ENCODE measurements at regions not wholly inside any gene's neighbourhood (a gene's known extent, or its start where the extent isn't known, plus 50 kb on each side); places are given as distances from the start of the nearest gene placed in this dataset.

DNA sequence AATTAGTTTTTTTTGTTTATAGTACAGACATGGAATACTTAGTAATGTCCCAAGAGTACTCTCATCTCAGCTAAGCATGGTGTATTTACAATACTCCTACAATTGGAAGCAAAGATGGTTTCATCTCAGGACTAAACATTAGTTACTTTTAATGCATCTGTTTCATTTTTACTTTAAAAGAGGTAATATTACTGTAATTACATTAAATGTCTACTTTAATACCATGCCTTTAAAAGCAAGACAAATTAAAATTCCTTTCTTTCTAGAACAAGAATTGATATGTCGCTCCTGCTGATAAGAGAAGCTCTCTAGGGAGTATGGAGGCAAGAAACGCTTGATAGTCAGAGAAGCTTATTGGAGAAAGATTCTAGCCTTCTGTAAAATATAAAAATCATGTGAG, 284.9 kb upstream of the ADAMTS5 start:
- H3K36me3 ChIP-seq (ENCODE audit: control insufficient read depth in 2 of 3, insufficient read depth in 3 of 3, low read length in 3 of 3), result no peaks in the 10 kb centered on the region
- CTCF ChIA-PET, result no interaction called here

DNA sequence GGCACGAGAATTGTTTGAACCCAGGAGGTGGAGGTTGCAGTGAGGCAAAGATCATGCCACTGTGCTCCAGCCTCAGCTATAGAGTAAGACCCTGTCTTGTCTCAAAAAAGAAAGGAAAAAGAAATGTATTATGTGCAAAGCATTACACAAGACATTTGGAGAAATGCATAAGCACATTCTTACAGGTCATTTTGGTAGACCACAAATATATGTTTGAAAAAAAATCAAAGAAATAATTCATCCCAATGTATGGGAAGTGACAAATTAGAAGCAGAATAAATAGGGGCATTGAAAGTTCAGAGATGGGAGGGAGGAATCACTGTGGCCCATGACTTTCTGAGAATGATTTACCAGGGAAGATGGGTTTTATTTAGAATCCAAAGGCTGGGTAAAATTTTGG, 283.5 kb upstream of the ADAMTS5 start:
- Mint-ChIP-seq H3K27ac (no peak overlapping the region), H3K4me3 (no peak overlapping the region), H3K4me1 (no peaks in the 10 kb centered on the region), H3K36me3 (no peaks in the 10 kb centered on the region), H3K27me3 (no peaks in the 10 kb centered on the region), H3K9me3 (peaks cover 0 to 12% (median 4%) of the 10 kb centered on the region in 11 donors)
- CTCF ChIA-PET, result no interaction called here
- Histone ChIP-seq H3K9me3 (ENCODE audit: control insufficient read depth in 2 of 3, low read length in 3 of 3) (no peaks in the 10 kb centered on the region), H3K4me3 (ENCODE audit: low read length) (no peak overlapping the region), H3K27me3 (ENCODE audit: control insufficient read depth in 2 of 2, insufficient read depth in 2 of 2, low read length in 2 of 2) (no peaks in the 10 kb centered on the region), H3K27ac (ENCODE audit: low read depth, low read length) (no peak overlapping the region), H3K36me3 (ENCODE audit: control insufficient read depth in 2 of 3, insufficient read depth in 3 of 3, low read length in 3 of 3) (no peaks in the 10 kb centered on the region), H3K4me1 (ENCODE audit: control insufficient read depth in 2 of 2, insufficient read depth in 2 of 2, low read length in 2 of 2) (no peaks in the 10 kb centered on the region)
- POLR2A ChIA-PET, result no interaction called here
- intact Hi-C loops (cut with micrococcal nuclease), result no loop called here
- no peak for DNase-seq
- no peak for ATAC-seq

More for the DNA sequence above, 284.9 kb upstream of the ADAMTS5 start:
- ATAC-seq, result no peak
- Mint-ChIP-seq H3K36me3 (no peaks in the 10 kb centered on the region), H3K9me3 (peaks cover 0 to 12% (median 3%) of the 10 kb centered on the region in 11 donors), H3K4me1 (no peaks in the 10 kb centered on the region), H3K27me3 (no peaks in the 10 kb centered on the region), H3K27ac (no peak overlapping the region), H3K4me3 (no peak overlapping the region)
- DNase-seq, result no peak
- Histone ChIP-seq H3K27me3 (ENCODE audit: control insufficient read depth in 2 of 2, insufficient read depth in 2 of 2, low read length in 2 of 2) (no peaks in the 10 kb centered on the region), H3K9me3 (ENCODE audit: control insufficient read depth in 2 of 3, low read length in 3 of 3) (no peaks in the 10 kb centered on the region), H3K4me1 (ENCODE audit: control insufficient read depth in 2 of 2, insufficient read depth in 2 of 2, low read length in 2 of 2) (no peaks in the 10 kb centered on the region), H3K4me3 (ENCODE audit: low read length) (no peak overlapping the region), H3K27ac (ENCODE audit: low read depth, low read length) (no peak overlapping the region)
- POLR2A ChIA-PET, result no interaction called here
- intact Hi-C loops (cut with micrococcal nuclease), result no loop called here

- CTCF ChIA-PET, result no interaction called here
- H3K4me3 ChIP-seq (ENCODE audit: low read length), result no peak overlapping the region
- H3K27ac ChIP-seq (ENCODE audit: low read depth, low read length), result no peak overlapping the region
- no peaks in the 10 kb centered on the region for H3K27me3 Mint-ChIP-seq
- H3K9me3 Mint-ChIP-seq, result peaks cover 0 to 12% (median 4%) of the 10 kb centered on the region in 11 donors
- ATAC-seq (no peak), DNase-seq (no peak)
- H3K36me3 ChIP-seq (ENCODE audit: control insufficient read depth in 2 of 3, insufficient read depth in 3 of 3, low read length in 3 of 3), result no peaks in the 10 kb centered on the region
- H3K36me3 Mint-ChIP-seq, result no peaks in the 10 kb centered on the region
- H3K27me3 ChIP-seq (ENCODE audit: control insufficient read depth in 2 of 2, insufficient read depth in 2 of 2, low read length in 2 of 2), result no peaks in the 10 kb centered on the region
- POLR2A ChIA-PET, result no interaction called here
- intact Hi-C loops (cut with micrococcal nuclease), result no loop called here
- no peaks in the 10 kb centered on the region for H3K9me3 ChIP-seq (ENCODE audit: control insufficient read depth in 2 of 3, low read length in 3 of 3)
- H3K4me1 ChIP-seq (ENCODE audit: control insufficient read depth in 2 of 2, insufficient read depth in 2 of 2, low read length in 2 of 2), result no peaks in the 10 kb centered on the region
- H3K27ac Mint-ChIP-seq, result no peak overlapping the region
- H3K4me1 Mint-ChIP-seq, result no peaks in the 10 kb centered on the region
- H3K4me3 Mint-ChIP-seq, result no peak overlapping the region
Observed at GRCh38 chr21:27248814-27249213, 281.9 kb upstream of the ADAMTS5 start.

DNA sequence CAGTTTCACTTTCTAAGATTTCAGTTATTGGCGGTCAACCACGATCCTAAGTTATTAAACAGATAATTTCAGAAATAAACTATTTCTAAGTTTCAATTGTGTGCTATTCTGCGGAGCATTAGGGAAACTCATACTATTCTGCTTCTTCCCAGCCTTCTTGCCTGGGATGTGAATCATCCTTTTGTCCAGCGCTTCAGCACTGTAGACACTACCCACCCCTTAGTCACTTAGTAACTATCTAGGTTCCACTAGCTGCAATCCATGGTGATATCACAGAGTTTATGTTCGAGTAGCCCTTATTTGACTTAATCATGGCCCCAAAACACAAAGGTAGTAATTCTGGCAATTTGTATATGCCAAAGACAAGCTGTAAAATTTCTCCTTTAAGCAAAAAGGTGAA, 279.9 kb upstream of the ADAMTS5 start:
- intact Hi-C loops (cut with micrococcal nuclease), result no loop called here
- Histone ChIP-seq H3K27me3 (ENCODE audit: control insufficient read depth in 2 of 2, insufficient read depth in 2 of 2, low read length in 2 of 2) (no peaks in the 10 kb centered on the region), H3K4me1 (ENCODE audit: control insufficient read depth in 2 of 2, insufficient read depth in 2 of 2, low read length in 2 of 2) (no peaks in the 10 kb centered on the region), H3K4me3 (ENCODE audit: low read length) (no peak overlapping the region), H3K36me3 (ENCODE audit: control insufficient read depth in 2 of 3, insufficient read depth in 3 of 3, low read length in 3 of 3) (no peaks in the 10 kb centered on the region), H3K27ac (ENCODE audit: low read depth, low read length) (no peak overlapping the region), H3K9me3 (ENCODE audit: control insufficient read depth in 2 of 3, low read length in 3 of 3) (no peaks in the 10 kb centered on the region)
- no peaks in the 10 kb centered on the region for H3K36me3 Mint-ChIP-seq
- H3K27me3 Mint-ChIP-seq, result no peaks in the 10 kb centered on the region
- H3K9me3 Mint-ChIP-seq, result peaks cover 0 to 22% (median 4%) of the 10 kb centered on the region in 11 donors
- ATAC-seq (no peak), DNase-seq (no peak)
- CTCF ChIA-PET, result no interaction called here
- H3K4me1 Mint-ChIP-seq, result no peaks in the 10 kb centered on the region
- no peak overlapping the region for H3K4me3 Mint-ChIP-seq
- POLR2A ChIA-PET, result no interaction called here
- H3K27ac Mint-ChIP-seq, result no peak overlapping the region

- CTCF ChIA-PET, result no interaction called here
- no peak overlapping the region for H3K4me3 Mint-ChIP-seq
- H3K9me3 Mint-ChIP-seq, result peaks cover 0 to 22% (median 2%) of the 10 kb centered on the region in 11 donors
- no peak overlapping the region for H3K27ac ChIP-seq (ENCODE audit: low read depth, low read length)
- ATAC-seq (no peak), DNase-seq (no peak)
- no peaks in the 10 kb centered on the region for H3K9me3 ChIP-seq (ENCODE audit: control insufficient read depth in 2 of 3, low read length in 3 of 3)
- no peak overlapping the region for H3K4me3 ChIP-seq (ENCODE audit: low read length)
- H3K27me3 Mint-ChIP-seq, result no peaks in the 10 kb centered on the region
- intact Hi-C loops (cut with micrococcal nuclease), result no loop called here
- H3K36me3 ChIP-seq (ENCODE audit: control insufficient read depth in 2 of 3, insufficient read depth in 3 of 3, low read length in 3 of 3), result no peaks in the 10 kb centered on the region
- no peaks in the 10 kb centered on the region for H3K36me3 Mint-ChIP-seq
- H3K4me1 ChIP-seq (ENCODE audit: control insufficient read depth in 2 of 2, insufficient read depth in 2 of 2, low read length in 2 of 2), result no peaks in the 10 kb centered on the region
- no peaks in the 10 kb centered on the region for H3K27me3 ChIP-seq (ENCODE audit: control insufficient read depth in 2 of 2, insufficient read depth in 2 of 2, low read length in 2 of 2)
- POLR2A ChIA-PET, result no interaction called here
- H3K4me1 Mint-ChIP-seq, result no peaks in the 10 kb centered on the region
- H3K27ac Mint-ChIP-seq, result no peak overlapping the region
Observed at GRCh38 chr21:27244776-27245175, 277.9 kb upstream of the ADAMTS5 start.

GRCh38 chr21:27244352-27244751, 277.5 kb upstream of the ADAMTS5 start:
- Mint-ChIP-seq H3K36me3 (no peaks in the 10 kb centered on the region), H3K4me3 (no peak overlapping the region), H3K27ac (no peak overlapping the region), H3K27me3 (no peaks in the 10 kb centered on the region), H3K9me3 (peaks cover 0 to 22% (median 2%) of the 10 kb centered on the region in 11 donors), H3K4me1 (no peaks in the 10 kb centered on the region)
- ChIA-PET CTCF (no interaction called here), POLR2A (no interaction called here)
- Histone ChIP-seq H3K36me3 (ENCODE audit: control insufficient read depth in 2 of 3, insufficient read depth in 3 of 3, low read length in 3 of 3) (no peaks in the 10 kb centered on the region), H3K4me3 (ENCODE audit: low read length) (no peak overlapping the region), H3K27ac (ENCODE audit: low read depth, low read length) (no peak overlapping the region), H3K27me3 (ENCODE audit: control insufficient read depth in 2 of 2, insufficient read depth in 2 of 2, low read length in 2 of 2) (no peaks in the 10 kb centered on the region), H3K4me1 (ENCODE audit: control insufficient read depth in 2 of 2, insufficient read depth in 2 of 2, low read length in 2 of 2) (no peaks in the 10 kb centered on the region), H3K9me3 (ENCODE audit: control insufficient read depth in 2 of 3, low read length in 3 of 3) (no peaks in the 10 kb centered on the region)
- DNase-seq (no peak), ATAC-seq (no peak)
- intact Hi-C loops (cut with micrococcal nuclease), result no loop called here

- intact Hi-C loops (cut with micrococcal nuclease), result no loop called here
- CTCF ChIA-PET, result no interaction called here
- Histone ChIP-seq H3K36me3 (ENCODE audit: control insufficient read depth in 2 of 3, insufficient read depth in 3 of 3, low read length in 3 of 3) (no peaks in the 10 kb centered on the region), H3K4me3 (ENCODE audit: low read length) (no peak overlapping the region), H3K27me3 (ENCODE audit: control insufficient read depth in 2 of 2, insufficient read depth in 2 of 2, low read length in 2 of 2) (no peaks in the 10 kb centered on the region), H3K4me1 (ENCODE audit: control insufficient read depth in 2 of 2, insufficient read depth in 2 of 2, low read length in 2 of 2) (no peaks in the 10 kb centered on the region), H3K27ac (ENCODE audit: low read depth, low read length) (no peak overlapping the region), H3K9me3 (ENCODE audit: control insufficient read depth in 2 of 3, low read length in 3 of 3) (no peaks in the 10 kb centered on the region)
- Mint-ChIP-seq H3K27ac (no peak overlapping the region), H3K27me3 (no peaks in the 10 kb centered on the region), H3K4me3 (no peak overlapping the region), H3K4me1 (no peaks in the 10 kb centered on the region), H3K9me3 (peaks cover 0 to 10% (median 0%) of the 10 kb centered on the region in 11 donors), H3K36me3 (no peaks in the 10 kb centered on the region)
- no peak for DNase-seq
- POLR2A ChIA-PET, result no interaction called here
- no peak for ATAC-seq
Observed at GRCh38 chr21:27240839-27241238, 274.0 kb upstream of the ADAMTS5 start.
